ENCODE measurements at regions not wholly inside any gene's neighbourhood (a gene's known extent, or its start where the extent isn't known, plus 50 kb on each side); places are given as distances from the start of the nearest gene placed in this dataset.

DNA sequence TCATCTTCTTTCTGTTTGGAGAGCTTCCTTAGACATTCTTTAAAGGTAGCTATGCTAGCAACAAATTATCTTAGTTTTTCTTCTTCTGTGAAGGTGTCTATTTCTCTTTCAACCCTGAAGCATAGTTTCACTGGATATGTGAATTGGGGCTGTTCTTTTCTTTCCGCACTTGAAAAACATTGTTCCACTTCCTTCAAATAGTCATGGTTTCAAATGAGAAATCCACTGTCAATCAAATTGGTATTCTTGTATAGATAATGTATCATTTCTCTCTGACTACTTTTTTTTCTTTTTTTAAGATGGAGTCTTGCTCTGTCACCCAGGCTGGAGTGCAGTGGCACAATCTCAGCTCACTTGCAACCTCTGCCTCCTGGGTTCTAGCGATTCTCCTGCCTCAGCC lies 254.0 kb downstream of the ANAPC1 start:
- H3K4me1 Mint-ChIP-seq: peaks cover 11% of the 10 kb centered on the region
- no peak overlapping the region for H3K27ac Mint-ChIP-seq
- peaks cover 19% of the 10 kb centered on the region for H3K27me3 Mint-ChIP-seq
- peaks cover 23% of the 10 kb centered on the region for H3K9me3 Mint-ChIP-seq
- ATAC-seq: no peak
- peaks cover 8% of the 10 kb centered on the region for H3K36me3 Mint-ChIP-seq
- no peak overlapping the region for H3K4me3 Mint-ChIP-seq

DNA sequence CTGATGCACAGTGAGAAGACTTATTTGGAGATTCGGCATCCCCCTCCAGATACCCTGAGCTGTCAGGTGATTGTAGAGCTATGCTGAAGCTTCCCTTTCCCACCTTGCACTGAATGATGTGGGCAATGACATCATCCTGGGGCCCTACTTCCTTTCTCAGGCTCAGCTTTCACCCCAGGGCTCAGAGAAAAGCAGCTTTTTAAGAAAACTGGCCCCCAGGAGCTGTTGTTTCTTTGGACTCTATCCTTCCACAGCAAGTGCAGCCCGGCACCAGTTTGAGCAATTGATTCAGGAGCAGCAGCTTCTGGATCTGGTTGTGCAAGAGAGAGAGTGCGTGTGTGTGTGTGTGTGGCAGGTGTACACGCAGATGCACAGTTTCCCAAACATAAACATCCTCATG lies 251.3 kb downstream of the ANAPC1 start:
- Mint-ChIP-seq H3K9me3 (peaks cover 20% of the 10 kb centered on the region), H3K27ac (no peak overlapping the region)
- ATAC-seq: peak; percentile 45

DNA sequence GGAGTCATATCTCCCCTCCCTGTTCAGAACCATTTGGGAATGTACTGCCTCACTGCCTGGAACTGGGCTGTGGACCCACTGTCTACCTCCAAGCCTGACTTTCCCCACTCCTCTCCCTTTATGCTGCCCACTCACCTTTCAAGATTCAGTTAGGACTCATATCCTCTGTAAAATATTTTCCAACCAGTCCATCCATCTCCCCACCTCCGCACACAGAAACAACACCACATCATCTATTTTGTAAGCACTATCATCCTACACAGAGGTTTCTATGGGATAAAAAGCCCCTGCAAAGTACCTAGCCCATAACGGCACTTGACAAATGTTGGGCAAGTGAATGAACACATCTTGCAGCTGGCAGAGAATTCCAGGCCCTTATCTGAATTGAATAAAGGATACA lies 250.8 kb downstream of the ANAPC1 start:
- ATAC-seq: no peak
- H3K9me3 Mint-ChIP-seq: peaks cover 22% of the 10 kb centered on the region
- peaks cover 8% of the 10 kb centered on the region for H3K36me3 Mint-ChIP-seq
- H3K27ac Mint-ChIP-seq: no peak overlapping the region
- H3K27me3 Mint-ChIP-seq: peaks cover 42% of the 10 kb centered on the region
- no peak overlapping the region for H3K4me3 Mint-ChIP-seq
- H3K4me1 Mint-ChIP-seq: no peaks in the 10 kb centered on the region

More for the DNA sequence above, 251.3 kb downstream of the ANAPC1 start:
- no peaks in the 10 kb centered on the region for H3K4me1 Mint-ChIP-seq
- H3K4me3 Mint-ChIP-seq: no peak overlapping the region
- H3K27me3 Mint-ChIP-seq: peaks cover 42% of the 10 kb centered on the region
- H3K36me3 Mint-ChIP-seq: peaks cover 8% of the 10 kb centered on the region

DNA sequence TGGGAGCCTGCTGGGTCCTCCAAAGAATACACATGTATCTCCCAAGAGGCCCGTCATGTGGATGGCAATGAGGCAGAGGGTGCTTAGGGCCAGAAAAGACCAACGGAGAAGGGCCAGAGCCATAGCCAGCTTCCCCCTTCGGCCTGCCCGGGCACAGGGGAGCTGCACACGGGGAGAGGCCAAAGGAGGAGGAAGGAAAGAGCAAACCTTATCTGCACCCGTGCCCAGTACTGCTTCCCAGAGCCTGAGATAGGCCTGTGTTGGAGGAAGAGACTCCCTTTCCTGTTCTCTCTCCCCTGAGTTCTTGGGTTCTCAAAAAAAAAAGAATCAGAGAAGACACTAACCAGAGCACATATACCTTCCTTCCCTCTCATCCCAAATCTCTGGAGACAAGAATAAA lies 250.3 kb downstream of the ANAPC1 start:
- Mint-ChIP-seq H3K27ac (no peak overlapping the region), H3K9me3 (peaks cover 18% of the 10 kb centered on the region), H3K4me3 (no peak overlapping the region), H3K36me3 (peaks cover 5% of the 10 kb centered on the region), H3K4me1 (no peaks in the 10 kb centered on the region), H3K27me3 (peaks cover 42% of the 10 kb centered on the region)
- no peak for ATAC-seq

DNA sequence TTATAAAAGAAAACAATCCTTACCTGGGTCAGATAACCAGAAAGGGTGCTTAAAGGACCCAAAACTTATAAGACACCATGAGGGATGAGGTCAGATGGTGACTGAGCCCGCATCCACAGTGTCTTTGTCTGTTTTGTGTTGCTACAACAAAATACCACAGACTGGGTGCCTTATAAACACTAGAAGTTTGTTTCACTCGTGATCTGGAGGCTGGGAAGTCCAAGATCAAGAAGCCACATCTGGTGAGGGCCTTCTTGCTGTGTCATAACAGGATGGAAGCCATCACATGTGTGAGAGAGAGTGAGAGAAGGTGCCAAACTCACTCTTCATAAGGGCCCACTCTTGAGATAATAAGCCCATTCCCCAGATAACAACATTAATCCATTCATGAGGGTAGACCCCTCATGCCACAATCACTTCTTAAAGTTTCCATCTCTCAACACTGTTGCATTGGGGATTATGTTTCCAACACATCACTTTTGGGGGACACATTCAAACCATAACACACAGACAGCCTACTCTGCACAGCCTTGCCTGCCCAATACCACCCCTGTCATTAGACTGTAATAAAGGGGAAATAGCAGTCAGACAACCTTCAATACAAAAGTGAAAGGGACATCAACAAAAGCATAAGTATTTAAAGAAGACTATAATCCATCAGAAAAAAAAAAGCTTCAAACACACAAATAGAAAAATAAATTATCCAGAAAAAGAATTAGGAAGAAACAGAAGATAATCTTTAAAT lies 249.8 kb downstream of the ANAPC1 start:
- ATAC-seq: peak; percentile 16
- Mint-ChIP-seq H3K4me1 (no peaks in the 10 kb centered on the region), H3K27me3 (peaks cover 45% of the 10 kb centered on the region), H3K36me3 (no peaks in the 10 kb centered on the region), H3K9me3 (peaks cover 14% of the 10 kb centered on the region), H3K4me3 (no peak overlapping the region), H3K27ac (no peak overlapping the region)

DNA sequence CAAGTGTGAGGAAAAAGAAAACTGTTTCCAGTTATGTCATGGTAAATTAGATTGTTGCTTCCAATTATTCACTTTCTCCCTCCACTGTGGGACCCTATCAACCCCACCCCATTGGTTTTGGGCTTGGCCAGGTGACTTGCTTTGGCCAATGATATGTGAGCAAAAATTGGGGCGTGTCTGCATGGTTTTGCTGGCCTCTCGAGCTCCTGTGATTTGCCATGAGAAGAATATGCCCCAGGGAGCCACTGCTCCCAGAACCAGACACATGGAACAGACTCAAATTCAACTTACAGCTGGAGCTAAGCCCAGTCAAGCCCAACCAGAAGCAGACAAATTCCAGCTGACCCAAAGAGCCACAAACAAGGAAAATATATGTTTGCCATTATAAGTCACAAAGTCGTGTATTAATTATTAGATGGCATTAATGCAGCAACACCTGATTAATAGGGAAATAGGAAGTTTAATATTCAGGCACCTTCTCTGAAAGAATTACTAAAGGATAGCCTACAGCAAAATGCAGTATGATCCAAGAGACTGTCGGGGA lies 248.9 kb downstream of the ANAPC1 start:
- H3K36me3 Mint-ChIP-seq: no peaks in the 10 kb centered on the region
- H3K4me1 Mint-ChIP-seq: no peaks in the 10 kb centered on the region
- H3K4me3 Mint-ChIP-seq: no peak overlapping the region
- ATAC-seq: no peak
- peaks cover 13% of the 10 kb centered on the region for H3K9me3 Mint-ChIP-seq
- H3K27me3 Mint-ChIP-seq: peaks cover 53% of the 10 kb centered on the region
- no peak overlapping the region for H3K27ac Mint-ChIP-seq

DNA sequence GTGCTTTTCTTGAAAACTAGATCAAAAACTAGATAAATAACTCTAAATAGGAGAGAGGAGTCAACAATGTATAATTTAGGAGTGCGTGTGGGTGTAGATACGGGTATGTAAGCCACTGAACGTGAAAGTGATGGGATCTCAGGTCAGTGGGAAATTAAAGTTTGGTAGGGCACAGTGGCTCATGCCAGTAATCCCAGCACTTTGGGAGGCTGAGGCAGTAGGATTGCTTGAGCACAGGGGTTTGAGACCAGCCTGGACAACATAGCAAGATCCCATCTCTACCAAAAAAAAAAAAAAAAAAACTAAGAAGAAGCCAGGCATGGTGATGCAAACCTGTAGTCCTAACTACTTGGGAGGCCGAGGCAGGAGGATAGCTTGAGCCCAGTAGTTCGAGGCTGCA lies 247.1 kb downstream of the ANAPC1 start:
- no peak for ATAC-seq
- Mint-ChIP-seq H3K4me1 (no peaks in the 10 kb centered on the region), H3K27me3 (peaks cover 53% of the 10 kb centered on the region), H3K27ac (no peak overlapping the region), H3K9me3 (peaks cover 13% of the 10 kb centered on the region), H3K36me3 (no peaks in the 10 kb centered on the region), H3K4me3 (no peak overlapping the region)

DNA sequence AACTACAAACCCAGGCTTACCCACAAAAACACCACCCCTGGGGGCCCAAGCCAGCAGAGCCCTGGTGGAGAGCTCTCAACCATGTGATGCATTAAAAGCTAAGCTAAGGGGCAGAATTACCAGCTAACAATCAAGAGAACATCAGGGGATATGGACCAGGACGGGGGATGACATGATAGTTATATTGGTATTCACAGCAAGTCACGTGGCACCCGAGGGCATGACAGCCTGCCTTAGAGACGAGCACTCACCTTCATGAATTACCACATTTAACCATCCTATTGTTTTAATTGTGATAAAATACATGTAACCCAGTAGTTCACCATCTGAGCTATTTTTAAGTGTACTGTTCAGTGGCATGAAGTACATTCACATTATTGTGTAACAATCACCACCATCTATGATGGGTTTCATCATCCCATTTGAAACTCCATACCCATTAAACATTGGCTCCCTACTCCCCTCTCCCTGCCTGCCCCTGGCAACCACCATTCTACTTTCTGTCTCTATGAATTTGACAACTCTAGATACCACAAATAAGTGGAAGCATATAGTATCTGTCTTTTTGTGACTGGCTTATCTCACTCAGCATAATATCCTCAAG lies 245.6 kb downstream of the ANAPC1 start:
- ATAC-seq: no peak
- no peak overlapping the region for H3K27ac Mint-ChIP-seq
- H3K27me3 Mint-ChIP-seq: peaks cover 47% of the 10 kb centered on the region
- H3K4me1 Mint-ChIP-seq: no peaks in the 10 kb centered on the region
- no peak overlapping the region for H3K4me3 Mint-ChIP-seq
- no peaks in the 10 kb centered on the region for H3K36me3 Mint-ChIP-seq
- peaks cover 13% of the 10 kb centered on the region for H3K9me3 Mint-ChIP-seq

DNA sequence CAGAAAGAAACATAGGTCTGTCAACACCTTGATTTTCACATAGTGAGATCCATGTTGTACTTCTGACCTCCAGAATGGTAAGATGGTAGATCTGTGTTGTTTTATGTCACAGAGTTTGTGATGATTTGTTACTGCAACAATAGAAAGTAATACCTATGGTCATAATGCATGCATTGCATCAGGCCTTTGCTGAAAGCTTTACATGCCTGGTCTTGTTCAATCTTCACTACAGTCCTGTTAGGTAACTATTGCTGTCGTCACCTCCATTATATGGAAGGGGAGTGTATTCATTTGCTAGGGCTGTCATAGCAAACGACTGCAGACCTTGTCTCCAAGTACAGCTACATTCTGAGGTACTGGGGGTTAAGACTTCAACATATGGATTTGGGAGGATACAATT lies 243.5 kb downstream of the ANAPC1 start:
- no peak for ATAC-seq
- no peaks in the 10 kb centered on the region for H3K36me3 Mint-ChIP-seq
- H3K4me3 Mint-ChIP-seq: no peak overlapping the region
- H3K4me1 Mint-ChIP-seq: no peaks in the 10 kb centered on the region
- H3K9me3 Mint-ChIP-seq: peaks cover 13% of the 10 kb centered on the region
- peaks cover 29% of the 10 kb centered on the region for H3K27me3 Mint-ChIP-seq
- no peak overlapping the region for H3K27ac Mint-ChIP-seq

DNA sequence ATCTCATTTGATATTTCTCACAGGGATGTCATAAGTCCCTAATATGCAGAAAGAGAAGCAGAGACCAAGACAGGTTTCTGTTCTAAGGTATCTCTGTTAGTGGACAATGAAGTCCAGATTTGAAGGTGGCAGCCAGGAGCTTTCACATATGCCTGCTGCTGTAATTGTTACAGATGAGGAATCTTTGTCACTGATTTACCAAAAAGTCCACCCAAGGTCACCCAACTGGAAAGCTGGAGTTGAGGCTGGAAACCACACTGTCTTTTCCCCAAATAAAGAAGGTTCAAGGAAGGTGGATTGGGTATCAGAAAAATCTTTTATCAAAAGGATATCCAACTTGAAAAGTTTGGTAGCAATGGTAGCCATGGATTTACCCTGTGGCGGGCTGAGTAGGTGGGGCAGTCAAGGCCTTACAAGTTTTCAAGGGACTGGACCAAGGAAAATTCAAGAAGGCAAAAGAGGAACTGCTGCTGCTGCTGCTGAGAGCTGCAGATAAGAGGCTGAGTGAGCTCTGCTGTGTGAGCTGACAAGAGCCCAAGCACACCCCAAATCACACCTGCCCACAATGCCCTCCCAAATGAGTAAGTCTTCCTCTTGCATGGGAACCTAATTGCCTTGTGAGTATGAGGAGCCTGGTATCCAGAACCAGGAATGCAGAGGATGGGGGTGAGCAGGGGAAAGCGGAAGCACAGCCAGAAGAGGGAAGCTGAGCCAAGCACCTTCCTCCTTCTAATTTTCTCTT lies 241.2 kb downstream of the ANAPC1 start:
- H3K4me1 Mint-ChIP-seq: no peaks in the 10 kb centered on the region
- H3K36me3 Mint-ChIP-seq: peaks cover 6% of the 10 kb centered on the region
- peaks cover 11% of the 10 kb centered on the region for H3K27me3 Mint-ChIP-seq
- no peak overlapping the region for H3K4me3 Mint-ChIP-seq
- ATAC-seq: no peak
- peaks cover 17% of the 10 kb centered on the region for H3K9me3 Mint-ChIP-seq
- H3K27ac Mint-ChIP-seq: no peak overlapping the region

DNA sequence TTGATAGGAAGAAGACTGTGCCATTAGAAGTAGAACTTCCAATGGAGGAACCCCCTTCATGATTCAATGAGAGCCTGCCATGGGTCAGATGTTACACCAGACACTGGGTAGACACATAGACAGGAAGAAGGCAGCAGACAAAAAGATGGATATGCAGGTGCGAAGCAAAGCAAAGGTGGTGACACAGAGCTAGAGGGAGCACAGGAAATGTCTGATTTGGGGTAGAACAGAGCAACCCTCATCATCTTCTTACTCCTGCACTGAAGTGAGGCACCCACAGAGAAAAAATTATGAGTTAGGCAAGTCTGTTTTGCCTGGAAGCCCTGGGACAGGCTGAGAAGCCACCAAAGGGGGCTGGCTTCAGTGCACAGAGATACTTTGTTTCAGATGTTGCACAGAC lies 240.2 kb downstream of the ANAPC1 start:
- no peak overlapping the region for H3K4me3 Mint-ChIP-seq
- H3K9me3 Mint-ChIP-seq: peaks cover 13% of the 10 kb centered on the region
- ATAC-seq: no peak
- peaks cover 11% of the 10 kb centered on the region for H3K27me3 Mint-ChIP-seq
- H3K27ac Mint-ChIP-seq: no peak overlapping the region
- peaks cover 6% of the 10 kb centered on the region for H3K36me3 Mint-ChIP-seq
- H3K4me1 Mint-ChIP-seq: no peaks in the 10 kb centered on the region

DNA sequence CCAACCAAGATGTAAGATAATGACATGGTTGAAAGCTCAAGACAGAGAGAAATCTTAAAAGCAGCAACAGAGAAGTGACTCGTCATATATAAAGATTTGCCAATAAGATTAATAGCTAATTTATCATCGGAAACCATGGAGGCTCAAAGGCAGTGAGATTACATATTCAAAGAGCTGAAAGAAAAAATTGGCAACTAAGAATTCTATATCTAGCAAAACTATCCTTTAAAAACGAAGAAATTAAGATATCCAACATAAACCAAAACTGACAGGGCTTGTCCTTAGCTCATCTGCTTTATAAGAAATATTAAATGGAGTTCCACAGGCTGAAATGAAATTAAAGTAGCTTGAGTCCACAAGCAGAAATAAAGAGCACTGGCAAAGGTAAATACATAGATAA lies 236.6 kb downstream of the ANAPC1 start:
- H3K36me3 Mint-ChIP-seq: peaks cover 6% of the 10 kb centered on the region
- H3K4me1 Mint-ChIP-seq: peaks cover 8% of the 10 kb centered on the region
- no peak overlapping the region for H3K4me3 Mint-ChIP-seq
- H3K9me3 Mint-ChIP-seq: peaks cover 10% of the 10 kb centered on the region
- no peaks in the 10 kb centered on the region for H3K27me3 Mint-ChIP-seq
- ATAC-seq: no peak
- H3K27ac Mint-ChIP-seq: no peak overlapping the region

DNA sequence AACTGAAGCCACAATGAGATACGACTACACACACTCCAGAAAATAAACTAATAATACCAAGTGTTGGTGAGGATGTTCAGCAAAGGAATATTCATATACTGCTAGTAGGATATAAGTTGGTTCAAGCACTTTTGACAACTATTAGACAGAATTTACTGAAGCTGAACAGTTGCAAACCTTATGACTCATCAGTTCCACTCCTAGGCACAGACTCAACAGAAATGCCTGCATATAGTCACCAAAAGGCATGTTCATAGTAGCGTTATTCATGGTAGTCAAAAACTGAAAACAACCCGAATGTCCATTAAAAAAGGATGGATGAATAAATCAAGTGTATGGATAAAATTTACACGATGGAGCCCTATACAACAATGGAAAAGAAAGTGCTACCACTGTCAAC lies 232.0 kb downstream of the ANAPC1 start:
- peaks cover 2% of the 10 kb centered on the region for H3K36me3 Mint-ChIP-seq
- H3K4me1 Mint-ChIP-seq: peaks cover 8% of the 10 kb centered on the region
- H3K27ac Mint-ChIP-seq: no peak overlapping the region
- ATAC-seq: peak; percentile 85
- H3K4me3 Mint-ChIP-seq: no peak overlapping the region
- H3K9me3 Mint-ChIP-seq: peaks cover 2% of the 10 kb centered on the region
- no peaks in the 10 kb centered on the region for H3K27me3 Mint-ChIP-seq

DNA sequence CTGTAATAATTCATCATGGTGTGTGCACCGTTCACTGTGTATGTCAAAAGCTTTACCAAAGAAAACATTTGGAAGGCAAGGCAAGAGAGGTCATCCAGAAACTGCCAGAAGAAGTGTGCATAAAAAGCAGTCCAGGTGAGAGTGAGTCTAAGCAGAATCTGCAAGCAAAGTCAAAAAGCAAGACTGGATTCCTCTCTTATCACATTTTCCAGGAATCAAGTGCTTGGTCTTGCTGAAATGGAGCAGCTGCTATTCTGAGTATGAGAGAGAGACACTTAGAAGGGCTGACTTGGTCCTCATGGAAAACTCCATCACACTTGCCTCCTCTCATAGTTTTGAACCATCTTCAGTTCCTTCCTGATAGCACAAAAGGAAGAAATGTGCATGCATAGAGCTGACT lies 231.3 kb downstream of the ANAPC1 start:
- Mint-ChIP-seq H3K4me3 (no peak overlapping the region), H3K27ac (no peak overlapping the region), H3K27me3 (no peaks in the 10 kb centered on the region), H3K36me3 (no peaks in the 10 kb centered on the region), H3K9me3 (no peaks in the 10 kb centered on the region), H3K4me1 (peaks cover 8% of the 10 kb centered on the region)
- ATAC-seq: no peak

DNA sequence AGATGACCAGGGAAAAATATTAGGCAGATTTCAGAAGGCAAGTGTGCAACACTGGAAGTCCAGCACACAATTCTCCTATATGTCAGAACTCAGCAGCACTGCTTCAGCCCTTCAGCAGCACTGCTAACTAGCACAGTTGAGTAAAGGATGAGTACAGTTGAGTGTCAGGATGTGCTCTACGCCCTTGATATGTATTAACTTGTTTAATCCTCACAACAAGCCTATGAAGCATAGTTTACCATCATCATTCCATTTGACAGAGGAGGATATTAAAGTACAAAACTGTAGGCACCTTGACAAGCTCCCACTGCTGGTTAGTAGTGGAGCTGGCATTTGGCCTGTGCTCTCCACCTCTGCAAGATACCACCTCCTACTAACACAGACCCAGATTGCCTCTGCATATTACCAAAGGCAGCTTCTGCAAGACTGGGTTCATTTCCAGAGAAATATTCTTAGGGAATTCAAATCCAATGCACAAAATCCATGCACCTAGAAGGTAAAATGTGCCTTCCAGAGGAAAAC lies 230.8 kb downstream of the ANAPC1 start:
- Mint-ChIP-seq H3K4me3 (no peak overlapping the region), H3K9me3 (no peaks in the 10 kb centered on the region), H3K27ac (no peak overlapping the region), H3K36me3 (no peaks in the 10 kb centered on the region), H3K4me1 (peaks cover 8% of the 10 kb centered on the region), H3K27me3 (no peaks in the 10 kb centered on the region)
- peak; percentile 6 for ATAC-seq
